SK-N-SH (cell line): ENCODE measurements at regions not wholly inside any gene's neighbourhood (a gene's known extent, or its start where the extent isn't known, plus 50 kb on each side); places are given as distances from the start of the nearest gene placed in this dataset.

ENCODE experiments used
- FOXM1 ChIP-seq: IDR thresholded peaks from 2 replicates; pipeline ENCODE4 v1.4.0; 2012; ENCODE audit warnings: low read depth, mild to moderate bottlenecking
- GABPA ChIP-seq: IDR thresholded peaks from 2 replicates; pipeline ENCODE4 v1.4.0; 2012; ENCODE audit warnings: low read depth, mild to moderate bottlenecking
- JUND ChIP-seq: IDR thresholded peaks from 2 replicates; pipeline ENCODE4 v1.4.0; 2012
- POLR2AphosphoS5 ChIP-seq: IDR thresholded peaks from 2 replicates; pipeline ENCODE4 v1.6.1; 2012; ENCODE audit warnings: low read depth, low read length
- RAD21 ChIP-seq: IDR thresholded peaks from 2 replicates; pipeline ENCODE4 v1.6.1; 2012; ENCODE audit warnings: mild to moderate bottlenecking, low read length
- RCOR1 ChIP-seq: fragments of 150-350 bp; IDR thresholded peaks from 2 replicates; pipeline ENCODE4 v1.6.1; 2017; ENCODE audit warnings: antibody characterized with exemption, low read length
- RFX5 ChIP-seq: IDR thresholded peaks from 2 replicates; pipeline ENCODE4 v1.6.1; 2012; ENCODE audit warnings: mild to moderate bottlenecking, improper control_type of control experiment, low read length
- RXRA ChIP-seq: IDR thresholded peaks from 2 replicates; pipeline ENCODE4 v1.4.0; 2012; ENCODE audit warnings: low read depth, mild to moderate bottlenecking, borderline replicate concordance
- SMC3 ChIP-seq: IDR thresholded peaks from 2 replicates; pipeline ENCODE4 v1.6.1; 2012; ENCODE audit warnings: low read depth, low read length, improper control_type of control experiment
- YY1 ChIP-seq: IDR thresholded peaks from 2 replicates; pipeline ENCODE4 v1.4.0; 2012; ENCODE audit warnings: low read depth, mild to moderate bottlenecking
- TF ChIP-seq, protein P1 (sequence below): fragments of 200-600 bp; sonication (generic); IDR thresholded peaks from 2 replicates; pipeline ENCODE4 v1.6.1; 2017; ENCODE audit warnings: antibody characterized with exemption, mild to moderate bottlenecking, moderate library complexity
- TF ChIP-seq, protein P2 (sequence below): IDR thresholded peaks from 2 replicates; pipeline ENCODE4 v1.6.1; 2012; ENCODE audit warnings: mild to moderate bottlenecking, low read depth, low read length, moderate library complexity
- TF ChIP-seq, protein P3 (sequence below): IDR thresholded peaks from 2 replicates; pipeline ENCODE4 v1.4.0; 2012; ENCODE audit warnings: low read depth, borderline replicate concordance
- TF ChIP-seq, protein P4 (sequence below): IDR thresholded peaks from 2 replicates; pipeline ENCODE4 v1.4.0; 2012; ENCODE audit warnings: low read depth

DNA sequence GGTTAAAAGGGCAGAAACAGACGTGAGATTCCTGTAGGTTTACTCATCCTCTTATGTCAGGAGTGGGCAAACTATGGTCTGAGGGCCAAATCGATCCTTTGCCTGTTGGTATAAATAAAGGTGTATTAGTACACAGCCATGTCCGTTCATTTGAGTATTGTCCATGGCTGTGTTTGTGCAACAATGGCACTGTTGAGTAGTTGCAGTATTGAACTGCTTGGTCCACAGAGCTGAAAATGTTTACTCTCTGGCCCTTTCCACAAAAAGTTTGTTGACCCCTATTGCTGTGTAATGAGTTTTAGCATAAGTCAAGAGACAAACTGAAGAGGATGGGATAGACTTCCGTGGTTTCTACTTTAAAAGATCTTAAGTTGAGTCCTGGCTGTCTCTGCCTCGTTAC lies 59.0 kb upstream of the MID1 start:
- TF ChIP-seq YY1 (no peak), JUND (no peak), RFX5 (no peak), GABPA (no peak), RAD21 (no peak), FOXM1 (no peak), SMC3 (no peak), POLR2AphosphoS5 (no peak), RXRA (no peak), RCOR1 (no peak)
- TF ChIP-seq, protein P1, sequence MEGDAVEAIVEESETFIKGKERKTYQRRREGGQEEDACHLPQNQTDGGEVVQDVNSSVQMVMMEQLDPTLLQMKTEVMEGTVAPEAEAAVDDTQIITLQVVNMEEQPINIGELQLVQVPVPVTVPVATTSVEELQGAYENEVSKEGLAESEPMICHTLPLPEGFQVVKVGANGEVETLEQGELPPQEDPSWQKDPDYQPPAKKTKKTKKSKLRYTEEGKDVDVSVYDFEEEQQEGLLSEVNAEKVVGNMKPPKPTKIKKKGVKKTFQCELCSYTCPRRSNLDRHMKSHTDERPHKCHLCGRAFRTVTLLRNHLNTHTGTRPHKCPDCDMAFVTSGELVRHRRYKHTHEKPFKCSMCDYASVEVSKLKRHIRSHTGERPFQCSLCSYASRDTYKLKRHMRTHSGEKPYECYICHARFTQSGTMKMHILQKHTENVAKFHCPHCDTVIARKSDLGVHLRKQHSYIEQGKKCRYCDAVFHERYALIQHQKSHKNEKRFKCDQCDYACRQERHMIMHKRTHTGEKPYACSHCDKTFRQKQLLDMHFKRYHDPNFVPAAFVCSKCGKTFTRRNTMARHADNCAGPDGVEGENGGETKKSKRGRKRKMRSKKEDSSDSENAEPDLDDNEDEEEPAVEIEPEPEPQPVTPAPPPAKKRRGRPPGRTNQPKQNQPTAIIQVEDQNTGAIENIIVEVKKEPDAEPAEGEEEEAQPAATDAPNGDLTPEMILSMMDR: no peak
- TF ChIP-seq, protein P2, sequence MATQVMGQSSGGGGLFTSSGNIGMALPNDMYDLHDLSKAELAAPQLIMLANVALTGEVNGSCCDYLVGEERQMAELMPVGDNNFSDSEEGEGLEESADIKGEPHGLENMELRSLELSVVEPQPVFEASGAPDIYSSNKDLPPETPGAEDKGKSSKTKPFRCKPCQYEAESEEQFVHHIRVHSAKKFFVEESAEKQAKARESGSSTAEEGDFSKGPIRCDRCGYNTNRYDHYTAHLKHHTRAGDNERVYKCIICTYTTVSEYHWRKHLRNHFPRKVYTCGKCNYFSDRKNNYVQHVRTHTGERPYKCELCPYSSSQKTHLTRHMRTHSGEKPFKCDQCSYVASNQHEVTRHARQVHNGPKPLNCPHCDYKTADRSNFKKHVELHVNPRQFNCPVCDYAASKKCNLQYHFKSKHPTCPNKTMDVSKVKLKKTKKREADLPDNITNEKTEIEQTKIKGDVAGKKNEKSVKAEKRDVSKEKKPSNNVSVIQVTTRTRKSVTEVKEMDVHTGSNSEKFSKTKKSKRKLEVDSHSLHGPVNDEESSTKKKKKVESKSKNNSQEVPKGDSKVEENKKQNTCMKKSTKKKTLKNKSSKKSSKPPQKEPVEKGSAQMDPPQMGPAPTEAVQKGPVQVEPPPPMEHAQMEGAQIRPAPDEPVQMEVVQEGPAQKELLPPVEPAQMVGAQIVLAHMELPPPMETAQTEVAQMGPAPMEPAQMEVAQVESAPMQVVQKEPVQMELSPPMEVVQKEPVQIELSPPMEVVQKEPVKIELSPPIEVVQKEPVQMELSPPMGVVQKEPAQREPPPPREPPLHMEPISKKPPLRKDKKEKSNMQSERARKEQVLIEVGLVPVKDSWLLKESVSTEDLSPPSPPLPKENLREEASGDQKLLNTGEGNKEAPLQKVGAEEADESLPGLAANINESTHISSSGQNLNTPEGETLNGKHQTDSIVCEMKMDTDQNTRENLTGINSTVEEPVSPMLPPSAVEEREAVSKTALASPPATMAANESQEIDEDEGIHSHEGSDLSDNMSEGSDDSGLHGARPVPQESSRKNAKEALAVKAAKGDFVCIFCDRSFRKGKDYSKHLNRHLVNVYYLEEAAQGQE: no peak
- TF ChIP-seq, protein P3, sequence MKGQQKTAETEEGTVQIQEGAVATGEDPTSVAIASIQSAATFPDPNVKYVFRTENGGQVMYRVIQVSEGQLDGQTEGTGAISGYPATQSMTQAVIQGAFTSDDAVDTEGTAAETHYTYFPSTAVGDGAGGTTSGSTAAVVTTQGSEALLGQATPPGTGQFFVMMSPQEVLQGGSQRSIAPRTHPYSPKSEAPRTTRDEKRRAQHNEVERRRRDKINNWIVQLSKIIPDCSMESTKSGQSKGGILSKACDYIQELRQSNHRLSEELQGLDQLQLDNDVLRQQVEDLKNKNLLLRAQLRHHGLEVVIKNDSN: no peak
- TF ChIP-seq, protein P4, sequence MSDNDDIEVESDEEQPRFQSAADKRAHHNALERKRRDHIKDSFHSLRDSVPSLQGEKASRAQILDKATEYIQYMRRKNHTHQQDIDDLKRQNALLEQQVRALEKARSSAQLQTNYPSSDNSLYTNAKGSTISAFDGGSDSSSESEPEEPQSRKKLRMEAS: no peak
